Activated CD8-positive, alpha-beta memory T cell treated with anti-CD3 and anti-CD28 coated beads for 24 hours (primary cell): ENCODE measurements at regions not wholly inside any gene's neighbourhood (a gene's known extent, or its start where the extent isn't known, plus 50 kb on each side); places are given as distances from the start of the nearest gene placed in this dataset.

Experiments used
- DNase-seq: peaks from one replicate; pipeline ENCODE4 v3.0.0-alpha.2; 2020

DNA sequence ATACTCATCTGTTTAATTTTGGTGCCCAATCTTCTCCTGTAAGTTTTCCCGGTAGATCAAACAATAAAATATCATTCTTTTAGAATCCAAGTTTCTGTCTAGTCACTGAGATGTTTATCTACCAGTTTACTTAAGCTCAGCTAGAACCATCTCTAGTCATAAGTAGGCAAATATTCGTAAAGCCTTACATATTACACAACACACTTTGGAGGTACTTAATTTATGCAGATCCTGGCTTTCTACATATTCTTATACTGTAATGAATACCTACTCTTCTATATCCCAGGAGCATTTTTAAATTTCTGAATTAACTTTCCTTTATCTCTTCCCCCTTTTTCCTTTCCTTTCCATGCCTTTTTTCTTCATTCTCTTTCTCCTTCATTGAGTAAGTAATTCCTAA is 185.9 kb upstream of the ZBTB20 start:
- DNase-seq: no peak

DNA sequence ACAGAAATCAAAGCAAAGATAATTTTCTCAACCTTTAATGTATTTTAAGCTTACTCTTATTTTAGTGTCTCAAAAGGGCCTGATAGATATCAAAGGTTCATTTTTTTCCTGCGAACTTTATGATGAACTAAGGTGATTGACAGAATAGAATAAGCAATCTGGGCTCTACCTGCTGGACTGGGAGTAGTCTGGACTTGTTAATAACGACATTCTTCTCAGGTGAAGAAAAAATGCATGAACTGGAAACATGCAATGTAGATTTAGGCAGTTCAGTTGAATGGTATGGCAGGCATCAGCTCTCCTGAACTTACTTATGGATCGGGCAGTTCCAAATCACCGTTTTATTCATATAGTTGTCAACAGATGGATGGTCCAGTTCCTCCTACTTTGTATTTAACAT is 189.7 kb upstream of the ZBTB20 start:
- DNase-seq: no peak

DNA sequence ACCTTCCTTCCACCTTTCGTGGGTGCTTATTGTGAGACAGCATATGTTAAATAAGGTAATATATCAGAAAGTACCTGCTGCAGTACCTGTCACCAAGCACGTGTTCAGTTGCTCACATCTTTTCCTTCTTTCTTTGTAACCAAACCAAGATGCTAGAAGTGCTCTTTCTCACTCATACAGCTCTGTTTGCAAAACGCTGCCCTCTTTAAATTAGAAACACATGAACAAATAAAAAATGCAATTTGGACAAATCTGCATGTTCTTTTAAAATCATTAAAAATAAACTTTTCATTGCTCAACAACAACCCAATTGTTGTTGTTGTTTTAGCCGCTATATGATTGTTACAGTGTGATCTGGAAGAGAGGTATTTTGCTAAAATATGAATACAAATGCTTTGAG is 193.5 kb upstream of the ZBTB20 start:
- no peak for DNase-seq

DNA sequence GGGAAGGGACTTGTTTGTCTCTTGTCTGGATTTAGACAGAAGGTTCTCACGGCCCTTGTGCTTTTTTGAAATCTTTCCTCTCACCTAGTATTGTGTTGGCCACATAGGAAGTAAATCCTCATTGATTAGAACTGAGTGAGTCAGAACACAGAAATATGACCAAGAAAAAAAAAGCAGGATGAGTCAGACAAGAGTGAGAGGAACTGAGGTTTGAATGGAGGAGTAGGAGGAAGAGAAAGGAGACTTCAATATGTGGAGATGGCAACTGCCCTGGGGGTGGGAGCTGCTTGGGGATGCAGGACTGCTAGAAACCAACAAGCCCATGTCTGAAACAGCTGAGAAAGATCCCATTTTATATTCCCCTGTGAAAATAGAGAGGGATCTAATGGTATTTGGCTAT is 194.1 kb upstream of the ZBTB20 start:
- no peak for DNase-seq

DNA sequence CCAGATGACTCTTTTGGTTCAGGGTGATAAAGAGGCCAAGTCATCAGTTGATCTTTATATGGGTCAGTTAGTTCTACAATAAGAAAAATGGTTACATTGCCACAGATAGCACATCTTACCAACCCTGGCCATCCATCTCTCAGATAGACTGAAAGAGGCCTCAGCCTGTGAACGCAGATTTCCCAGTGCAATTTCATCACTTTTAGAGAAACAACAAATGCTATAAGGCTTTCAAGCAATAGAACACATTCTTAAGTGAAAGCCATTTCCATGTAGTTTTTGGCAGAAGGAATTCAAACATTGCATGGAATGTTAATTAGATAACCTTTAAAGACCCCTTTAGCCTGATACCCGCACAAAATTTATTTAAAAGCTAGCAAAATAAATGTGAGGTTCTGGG is 200.6 kb upstream of the ZBTB20 start:
- DNase-seq: no peak

DNA sequence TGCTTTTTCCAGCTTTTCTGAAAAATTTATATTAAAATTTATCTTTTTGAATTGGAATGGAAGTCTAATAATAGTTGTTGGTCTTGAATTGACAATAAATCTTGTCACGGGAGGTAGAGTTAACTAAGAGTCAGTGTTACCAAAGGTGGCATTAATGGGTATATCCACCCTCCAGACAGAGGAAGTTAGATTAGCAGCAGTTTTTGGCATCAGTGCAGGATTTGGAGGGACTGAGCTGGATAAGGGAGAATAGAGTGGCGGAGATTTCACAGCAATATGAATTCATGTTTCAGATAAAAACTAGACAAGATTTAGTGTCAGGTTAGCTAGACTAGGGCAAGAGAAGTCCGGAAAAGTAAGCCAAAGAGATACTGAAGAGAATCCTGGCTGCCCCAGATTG is 201.3 kb upstream of the ZBTB20 start:
- DNase-seq: no peak

DNA sequence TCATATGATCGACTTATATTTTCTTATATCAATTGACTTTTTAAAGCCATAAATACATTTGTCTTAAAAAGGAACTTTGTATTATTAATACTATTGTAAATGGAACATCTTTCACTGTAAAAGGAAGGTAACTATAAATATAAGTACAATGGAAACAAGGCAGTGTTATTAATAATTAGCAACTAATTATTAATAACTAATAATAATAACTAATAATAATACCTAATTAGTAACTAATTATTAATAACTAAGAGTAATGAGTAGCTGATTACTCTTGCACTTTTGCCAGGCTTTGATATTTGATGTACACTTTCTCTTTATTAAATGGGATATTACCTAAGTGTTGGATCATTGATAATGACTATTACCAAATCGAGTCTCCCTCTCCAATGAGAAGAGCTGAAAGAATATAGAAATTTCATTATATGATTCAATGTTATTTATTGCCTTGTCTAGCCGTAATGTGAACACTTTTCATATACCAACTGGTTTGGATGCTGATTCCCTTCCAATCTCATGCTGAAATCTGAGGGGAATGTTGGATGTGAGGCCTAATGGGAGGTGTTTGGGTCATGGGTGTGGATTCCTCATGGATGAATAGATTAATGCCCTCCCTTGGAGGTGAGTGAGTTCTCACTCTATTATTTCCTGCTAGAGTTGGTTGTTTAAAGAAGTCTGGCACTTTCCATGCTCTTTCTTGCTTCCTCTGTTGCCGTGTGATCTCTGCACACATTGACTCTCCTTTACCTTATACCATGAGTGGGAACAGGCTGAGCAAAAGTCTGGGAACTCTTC is 202.1 kb upstream of the ZBTB20 start:
- no peak for DNase-seq

DNA sequence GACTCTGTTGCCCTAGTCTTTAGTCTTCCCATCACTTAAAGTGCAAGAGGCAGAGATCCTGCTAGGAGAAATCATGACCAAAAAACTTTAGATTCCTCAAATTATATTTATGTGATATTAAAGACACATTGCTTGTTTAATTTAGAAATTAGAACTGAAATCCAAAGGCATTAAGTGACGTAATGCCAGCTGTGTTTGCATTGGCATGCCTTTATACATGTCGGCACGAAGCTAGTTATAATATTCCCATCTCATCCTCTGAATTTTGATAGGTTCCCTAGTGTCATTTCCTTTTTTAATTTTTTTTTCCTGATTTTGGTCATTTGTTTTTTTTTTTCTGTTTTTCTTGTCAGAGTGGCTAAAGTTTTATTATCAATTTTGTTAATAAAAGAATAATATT is 203.5 kb upstream of the ZBTB20 start:
- DNase-seq: no peak

DNA sequence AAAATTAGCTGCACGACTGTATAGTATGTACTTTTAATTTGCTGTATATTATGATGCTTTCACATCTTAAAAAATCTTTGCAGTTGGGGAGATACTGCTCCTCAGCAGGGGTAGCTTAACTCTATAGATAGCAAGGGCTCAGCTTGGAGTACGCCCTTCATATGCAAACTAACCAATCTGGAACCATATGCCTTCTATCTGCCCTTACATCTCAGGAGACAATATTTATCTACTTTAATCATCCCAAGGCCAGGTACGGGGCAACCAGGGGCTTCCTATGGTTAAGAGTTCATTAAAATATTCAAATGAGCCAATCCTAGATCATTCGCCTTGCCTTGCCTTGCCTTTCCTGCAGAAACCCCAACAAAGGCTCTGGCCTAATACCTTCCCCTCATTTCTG is 204.1 kb upstream of the ZBTB20 start:
- DNase-seq: no peak

DNA sequence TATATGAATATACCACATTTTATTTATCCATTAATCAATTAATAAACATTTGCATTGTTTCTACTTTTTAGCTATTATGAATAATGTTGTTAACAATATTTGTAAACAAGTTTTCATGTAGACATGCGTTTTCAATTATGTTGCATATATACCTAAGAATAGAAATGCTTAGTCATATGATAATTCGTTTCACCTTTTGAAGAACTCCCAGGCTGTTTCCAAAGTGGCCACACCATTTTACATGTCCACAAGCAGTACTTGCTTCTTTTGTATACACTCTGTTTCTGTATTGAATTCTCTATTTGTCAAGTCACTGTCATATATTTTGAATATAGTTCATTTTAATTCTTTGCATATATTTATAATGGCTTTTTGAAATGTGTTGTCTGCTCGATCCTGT is 206.9 kb upstream of the ZBTB20 start:
- no peak for DNase-seq

DNA sequence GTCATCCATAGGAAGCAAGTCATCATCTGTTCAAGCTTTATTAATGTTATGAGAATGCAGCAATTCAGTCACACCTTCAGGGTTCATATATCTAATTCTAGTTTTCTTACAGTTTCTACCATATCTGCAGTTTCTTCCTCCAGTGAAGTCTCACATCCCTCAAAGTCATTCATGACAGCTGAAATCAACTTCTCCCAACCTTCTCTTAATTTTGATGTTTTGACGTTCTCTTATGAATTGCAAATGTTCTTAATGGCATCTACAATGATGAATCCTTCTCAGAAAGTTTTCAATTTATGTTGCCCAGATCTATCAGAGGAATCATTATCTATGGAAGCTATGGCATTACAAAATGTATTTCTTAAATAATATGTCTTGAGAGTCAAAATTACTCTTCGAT is 210.4 kb upstream of the ZBTB20 start:
- no peak for DNase-seq

DNA sequence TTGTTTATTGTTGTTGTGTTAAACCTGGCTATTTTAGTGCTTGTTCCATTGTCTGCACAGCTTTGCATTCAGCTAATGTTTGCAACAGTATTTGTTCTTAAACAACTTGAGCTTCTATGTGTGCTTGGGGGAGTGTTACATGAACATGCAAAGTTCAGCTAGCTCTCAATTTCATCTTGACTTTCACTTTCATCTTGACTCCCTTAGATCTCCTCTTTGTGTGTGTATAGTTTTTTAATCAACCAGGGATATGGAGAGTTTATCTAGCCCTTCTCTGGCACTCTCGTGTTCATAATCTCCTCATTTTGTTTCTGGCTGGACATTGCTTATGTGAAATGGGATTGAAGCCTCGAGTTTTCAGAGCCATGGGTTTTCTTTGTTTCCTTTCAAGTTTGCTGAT is 212.4 kb upstream of the ZBTB20 start:
- no peak for DNase-seq

DNA sequence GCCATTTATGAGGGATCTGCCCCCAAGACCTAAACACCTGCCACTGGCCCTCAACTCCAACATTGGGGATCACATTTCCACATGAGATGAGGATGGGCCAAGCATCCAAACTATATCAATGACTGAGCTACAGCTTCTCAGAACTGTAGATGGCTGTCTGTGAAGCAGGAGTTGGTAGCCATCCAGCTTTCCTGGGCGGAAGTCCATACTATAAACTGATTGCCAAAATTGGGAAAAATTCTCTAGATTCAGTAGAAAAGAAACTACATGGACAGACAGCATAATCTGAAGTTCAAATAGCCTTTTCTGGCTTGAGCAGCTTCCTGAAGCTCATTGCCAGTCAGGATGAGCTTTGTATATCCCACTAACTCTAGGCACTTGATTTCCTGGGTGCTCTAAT is 214.7 kb upstream of the ZBTB20 start:
- no peak for DNase-seq

DNA sequence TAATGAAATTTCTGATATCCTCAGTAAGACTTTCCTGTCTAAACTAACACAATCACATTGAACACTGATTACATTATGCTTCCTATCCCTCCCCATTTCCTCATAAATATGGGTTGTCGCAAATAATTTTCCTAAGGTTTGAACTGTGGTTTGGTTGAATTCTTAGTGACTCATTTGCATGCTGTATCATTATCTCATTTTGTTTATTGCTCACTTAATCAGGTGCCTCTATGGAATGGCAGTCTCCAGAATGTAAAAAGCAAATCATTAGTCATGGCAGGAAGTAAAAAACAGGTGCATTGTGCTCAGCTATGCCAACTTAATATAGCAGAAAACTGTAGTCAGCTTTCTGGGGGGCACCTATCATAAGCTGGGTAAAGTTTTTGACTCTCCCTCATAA is 216.0 kb upstream of the ZBTB20 start:
- DNase-seq: no peak

DNA sequence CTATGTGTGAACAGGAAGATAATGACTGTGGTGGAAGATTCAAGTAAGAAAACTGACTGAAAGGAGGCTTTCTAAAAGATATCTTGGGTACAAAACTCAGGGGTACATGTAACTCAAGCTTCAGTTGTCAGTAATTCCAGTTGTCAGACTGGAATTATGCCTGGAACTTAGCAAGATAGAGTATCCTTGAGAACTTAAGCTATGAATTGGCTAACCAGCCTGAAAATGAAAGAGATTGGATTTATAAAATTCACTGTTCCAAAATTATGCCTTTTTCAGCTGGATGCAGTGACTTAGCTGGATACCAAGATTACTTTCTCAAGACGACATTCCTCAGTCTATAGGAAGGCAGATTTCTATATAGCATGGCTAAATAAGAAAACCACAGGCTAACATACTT is 221.9 kb upstream of the ZBTB20 start:
- no peak for DNase-seq

DNA sequence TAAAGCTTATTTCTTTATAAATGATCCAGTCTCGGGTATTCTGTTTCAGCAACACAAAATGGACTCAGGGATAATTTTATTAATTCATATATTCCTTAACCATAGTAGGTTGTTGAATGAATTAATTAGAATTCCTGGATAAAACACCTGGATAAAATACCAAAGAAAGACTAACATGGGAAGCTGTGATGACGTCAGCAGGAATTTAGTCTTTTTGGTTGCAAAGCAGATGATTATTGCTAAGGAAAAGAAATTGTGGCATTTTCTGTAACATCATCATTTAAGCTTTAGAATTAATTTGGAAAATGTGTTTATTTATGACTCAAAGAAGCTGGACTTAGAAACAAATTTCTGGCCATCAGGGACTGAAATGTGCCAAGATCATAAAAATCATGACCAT is 228.3 kb upstream of the ZBTB20 start:
- DNase-seq: no peak

DNA sequence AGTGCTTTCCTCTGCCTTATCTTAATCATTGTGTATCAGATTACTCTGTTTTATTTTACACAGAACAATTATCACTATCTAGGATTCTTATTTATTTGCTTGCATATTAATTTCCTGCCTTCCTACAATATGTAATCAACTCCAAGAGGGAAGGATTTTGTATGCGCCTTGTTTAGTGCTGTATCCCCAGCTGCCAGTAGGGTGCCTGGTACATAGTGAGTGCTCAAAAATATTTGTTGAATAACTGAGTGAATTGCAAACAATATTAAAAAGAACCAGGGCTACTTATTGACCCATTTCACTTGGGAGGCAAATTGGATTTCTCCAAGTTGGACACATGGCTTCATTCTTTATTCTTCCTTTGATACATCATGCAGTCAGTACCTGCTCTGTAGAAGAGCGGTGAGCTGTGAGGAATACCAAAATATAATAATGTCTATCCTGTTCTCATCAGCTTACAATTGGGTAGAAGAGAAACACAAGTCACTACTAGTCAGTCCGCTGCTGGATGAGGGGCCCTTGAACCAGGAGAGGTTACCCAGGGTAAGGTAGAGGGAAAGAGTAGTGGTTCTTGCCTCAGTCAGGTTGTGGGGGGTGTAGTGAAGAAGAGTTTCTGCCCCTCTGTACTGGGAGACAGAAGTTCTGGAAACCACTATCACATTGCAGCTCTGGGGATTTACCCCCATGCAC is 233.9 kb upstream of the ZBTB20 start:
- DNase-seq: no peak

DNA sequence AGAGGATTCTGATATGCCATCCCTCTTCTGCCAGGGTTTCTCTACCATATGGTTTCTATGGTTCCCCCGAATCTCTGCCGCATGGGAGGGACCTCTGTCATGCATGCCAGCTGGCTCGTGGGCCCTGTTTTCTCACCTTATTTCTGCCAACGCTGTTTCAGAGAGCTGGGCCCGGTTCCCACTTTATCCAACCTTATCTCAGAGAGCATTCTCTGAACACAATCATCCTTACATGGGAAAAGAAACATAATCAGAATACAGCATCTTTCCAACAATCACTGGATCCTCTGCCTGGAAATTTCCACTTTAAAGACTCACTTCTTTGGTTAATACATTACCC is 234.5 kb upstream of the ZBTB20 start:
- DNase-seq: no peak

DNA sequence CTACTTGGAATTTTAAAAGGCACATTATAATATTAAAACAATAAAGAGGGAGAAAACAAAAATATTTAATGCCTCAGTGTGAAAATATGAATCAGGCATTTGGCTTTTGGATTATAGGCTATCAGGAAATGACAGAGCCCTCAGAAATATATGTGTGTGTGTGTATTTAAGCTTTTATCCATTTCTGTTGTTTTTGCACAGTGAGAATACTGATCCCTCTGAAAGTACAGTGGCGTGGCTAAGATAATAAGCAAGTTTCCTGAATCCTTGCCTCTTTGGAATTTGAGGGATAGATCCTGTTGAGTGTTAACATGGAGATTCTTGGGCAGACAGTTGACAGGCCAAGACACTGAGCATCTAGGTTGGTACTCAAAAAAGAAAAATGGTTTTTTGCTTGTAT is 234.8 kb upstream of the ZBTB20 start:
- DNase-seq: no peak

DNA sequence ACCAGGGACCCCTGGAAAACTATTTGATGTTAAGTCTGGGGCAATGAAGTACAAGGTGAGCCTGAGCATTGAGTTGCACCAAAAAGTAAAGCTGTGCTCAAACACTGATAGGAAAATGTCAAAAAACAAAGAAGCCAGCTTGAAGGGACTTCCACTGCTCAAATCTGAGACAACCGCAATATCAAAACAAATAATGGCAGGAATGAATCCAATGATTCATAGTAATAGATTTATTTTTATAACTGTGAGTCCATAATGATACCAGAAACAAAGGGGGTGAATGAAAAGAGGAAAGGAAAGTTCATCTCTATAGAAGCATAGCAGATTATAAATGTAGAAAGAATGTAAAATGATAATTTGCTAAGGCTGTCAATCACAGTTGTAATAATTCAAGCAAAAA is 237.3 kb upstream of the ZBTB20 start:
- no peak for DNase-seq

DNA sequence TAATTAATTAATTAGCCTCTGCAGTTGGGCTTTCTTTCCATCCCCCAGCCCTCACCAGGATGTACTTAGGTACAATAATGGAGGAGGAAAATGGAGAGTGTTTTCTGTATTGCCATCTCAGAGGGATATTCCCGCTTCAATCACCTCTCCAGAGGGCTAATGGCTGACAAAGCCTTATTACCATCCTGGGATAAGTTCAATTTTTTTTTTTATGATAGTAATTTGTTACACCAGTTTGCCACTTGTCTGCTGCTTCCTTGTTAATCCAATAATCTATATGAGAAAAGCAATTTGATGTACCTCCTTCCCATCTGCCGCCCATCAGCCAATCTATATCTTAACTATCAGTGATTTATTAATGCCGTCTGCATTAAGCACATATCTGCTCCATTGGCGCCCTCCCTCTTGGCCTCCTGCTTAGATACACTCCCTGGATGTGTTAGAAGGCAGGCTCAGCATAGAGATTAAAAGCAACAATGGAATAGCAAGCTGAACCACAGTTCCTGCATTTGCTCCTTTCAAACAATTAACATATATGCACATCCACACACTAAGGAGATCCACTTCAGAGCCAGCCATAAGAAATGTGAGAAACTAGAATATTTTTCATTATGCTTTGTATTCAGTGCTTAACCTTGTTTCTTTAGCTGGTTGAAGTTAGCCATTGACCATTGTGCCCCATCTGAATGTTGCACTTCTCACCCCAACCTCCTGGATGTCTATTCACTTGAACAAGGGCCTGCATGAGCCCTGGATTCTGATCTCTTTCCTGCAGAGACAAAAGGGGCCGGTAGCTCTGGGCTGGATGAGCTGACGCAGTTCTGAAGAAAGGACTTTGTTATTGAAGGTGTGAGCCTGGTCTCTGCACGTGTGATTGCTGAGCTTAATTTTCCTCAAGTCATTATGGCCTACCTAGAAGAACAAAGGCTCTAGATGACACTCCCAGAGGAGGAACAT is 237.3 kb upstream of the GAP43 start:
- DNase-seq: no peak

DNA sequence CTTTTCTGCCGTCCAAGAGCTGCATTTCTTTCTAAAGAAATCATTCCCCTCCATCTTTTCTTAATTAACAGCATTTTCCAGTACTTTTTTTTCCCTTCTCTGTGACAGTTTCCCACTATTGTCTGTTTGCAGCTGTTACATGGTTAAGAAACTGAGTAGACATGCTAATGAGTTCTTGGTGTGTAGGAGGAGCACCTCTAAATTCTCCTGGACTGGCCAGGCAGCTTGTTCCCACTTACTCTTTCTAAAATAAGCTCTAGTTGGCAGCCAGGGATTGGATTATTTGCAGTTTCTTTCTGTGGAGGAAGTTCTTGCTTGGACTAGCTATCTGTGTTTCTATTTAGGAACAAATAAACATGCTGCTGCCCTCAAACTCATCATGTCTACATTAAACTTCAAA is 235.1 kb upstream of the GAP43 start:
- no peak for DNase-seq

DNA sequence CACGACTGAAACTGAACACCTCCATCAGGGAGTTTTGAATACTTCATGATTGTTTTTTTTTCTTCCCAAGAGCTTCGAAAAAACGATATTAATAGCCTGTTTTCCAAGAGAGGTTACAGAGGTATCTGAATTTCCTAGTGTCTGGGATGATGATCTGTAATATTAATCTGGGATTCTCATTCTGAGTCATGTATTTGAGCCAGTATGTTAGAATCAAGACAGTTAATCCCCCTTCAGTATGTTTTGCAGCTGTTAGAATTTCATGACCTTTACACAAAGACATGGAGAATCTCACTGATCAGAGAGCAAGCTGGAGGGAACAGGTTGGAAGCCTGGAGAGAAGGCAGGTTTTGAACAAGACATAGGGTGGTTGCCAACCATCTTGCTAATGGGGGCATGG is 234.5 kb upstream of the GAP43 start:
- DNase-seq: no peak

DNA sequence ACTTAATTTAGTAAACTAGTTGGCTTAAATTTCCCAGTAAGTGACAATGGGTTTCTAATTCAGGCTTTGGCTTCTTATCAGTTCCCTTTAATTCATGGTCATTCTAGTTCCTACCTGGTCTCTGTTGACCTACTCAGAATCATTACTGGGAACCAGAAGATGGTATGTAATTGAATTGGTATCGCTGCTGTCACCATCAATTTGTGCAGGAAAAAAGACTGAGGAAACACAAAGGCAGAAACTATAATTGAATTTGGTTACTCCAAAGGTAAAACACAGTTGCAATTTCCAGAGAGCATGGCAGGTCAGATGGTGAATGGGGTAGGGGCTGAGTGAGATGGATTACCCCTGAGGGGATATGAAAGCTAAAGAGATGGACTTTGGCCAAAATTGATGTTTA is 226.5 kb upstream of the GAP43 start:
- DNase-seq: no peak
